IPS-20b (cell line): ENCODE measurements at regions not wholly inside any gene's neighbourhood (a gene's known extent, or its start where the extent isn't known, plus 50 kb on each side); places are given as distances from the start of the nearest gene placed in this dataset.
"Not testable (repeated sequence)": the region's sequence is repeated elsewhere in the genome, so short reads cannot be mapped to it uniquely, and the experiment has no call there.

Source experiments
- H3K27ac ChIP-seq: one replicate; pipeline ENCODE4 v1.5.1; 2013; ENCODE audit warnings: low read length
- H3K27me3 ChIP-seq: 2 replicates; pipeline ENCODE4 v1.6.1; 2013; ENCODE audit warnings: mild to moderate bottlenecking, low read length, inconsistent platforms; ENCODE audit not compliant: insufficient read depth
- H3K36me3 ChIP-seq: 2 replicates; pipeline ENCODE4 v1.6.1; 2013; ENCODE audit warnings: low read depth, mild to moderate bottlenecking, inconsistent platforms, low read length, moderate library complexity; ENCODE audit not compliant: insufficient read depth
- H3K4me1 ChIP-seq: 2 replicates; pipeline ENCODE4 v1.6.1; 2013; ENCODE audit warnings: mild to moderate bottlenecking, control low read depth, inconsistent platforms, low read length, moderate library complexity; ENCODE audit not compliant: insufficient read depth
- H3K4me3 ChIP-seq: 2 replicates; pipeline ENCODE4 v1.5.1; 2013; ENCODE audit warnings: mild to moderate bottlenecking, low read length, inconsistent platforms
- H3K9ac ChIP-seq: 2 replicates; pipeline ENCODE4 v1.6.1; 2013; ENCODE audit warnings: low read depth, mild to moderate bottlenecking, inconsistent platforms, low read length, moderate library complexity
- H3K9me3 ChIP-seq: 2 replicates; pipeline ENCODE4 v1.6.1; 2013; ENCODE audit warnings: mild to moderate bottlenecking, low read depth, low read length, inconsistent platforms; ENCODE audit not compliant: insufficient read depth

DNA sequence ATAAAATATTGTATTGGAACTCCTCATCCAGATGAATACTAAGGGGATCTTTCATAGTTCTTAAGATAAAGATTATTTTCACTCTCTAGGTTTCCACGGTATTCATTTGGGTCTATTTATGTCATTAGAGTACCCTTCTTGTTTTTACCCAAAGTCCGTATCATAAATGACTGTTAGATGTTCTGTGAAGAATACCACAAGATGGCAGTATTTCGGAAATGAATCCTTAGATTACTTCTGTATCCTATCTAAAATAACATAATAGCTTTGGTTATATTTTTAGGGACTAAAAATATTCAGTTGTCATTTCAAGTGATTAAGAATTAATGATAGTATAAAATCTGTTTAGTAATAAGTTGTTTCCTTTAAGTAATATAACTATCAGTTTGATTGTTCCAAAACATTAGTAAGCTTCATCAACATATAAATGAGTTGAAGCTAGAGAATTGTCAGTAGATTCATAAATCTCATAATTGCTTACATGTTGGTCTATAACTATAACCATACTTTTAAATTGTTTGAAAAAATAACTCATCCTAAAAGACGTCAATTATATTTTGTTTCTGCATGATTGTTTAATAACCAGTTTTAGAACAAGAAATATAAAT, 337.5 kb upstream of the KCND2 start:
- Histone ChIP-seq H3K9me3 (no peaks in the 10 kb centered on the region), H3K4me3 (no peak overlapping the region), H3K27me3 (no peaks in the 10 kb centered on the region), H3K36me3 (no peaks in the 10 kb centered on the region), H3K27ac (no peak overlapping the region), H3K9ac (no peak overlapping the region), H3K4me1 (no peaks in the 10 kb centered on the region)

DNA sequence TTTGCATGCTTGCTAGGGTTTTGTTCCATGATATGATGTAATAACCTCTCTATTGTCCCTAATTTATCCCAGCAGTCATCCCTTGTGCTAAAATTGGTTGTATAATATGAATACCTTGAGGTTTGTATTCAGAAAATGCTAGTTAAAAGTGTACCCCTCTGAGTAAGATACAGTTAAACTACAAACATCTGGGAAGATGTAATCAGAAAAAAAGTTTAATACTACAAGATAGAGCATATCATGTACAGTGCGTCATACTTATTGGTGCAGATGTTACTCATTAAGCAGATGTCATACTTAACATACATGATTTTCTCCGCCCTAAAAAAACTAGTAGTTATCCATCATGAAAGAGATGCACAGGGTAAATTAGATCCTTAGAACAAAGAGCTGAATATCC, 336.1 kb upstream of the KCND2 start:
- Histone ChIP-seq H3K9me3 (no peaks in the 10 kb centered on the region), H3K27me3 (no peaks in the 10 kb centered on the region), H3K4me1 (no peaks in the 10 kb centered on the region), H3K4me3 (no peak overlapping the region), H3K27ac (no peak overlapping the region), H3K9ac (no peak overlapping the region), H3K36me3 (no peaks in the 10 kb centered on the region)

DNA sequence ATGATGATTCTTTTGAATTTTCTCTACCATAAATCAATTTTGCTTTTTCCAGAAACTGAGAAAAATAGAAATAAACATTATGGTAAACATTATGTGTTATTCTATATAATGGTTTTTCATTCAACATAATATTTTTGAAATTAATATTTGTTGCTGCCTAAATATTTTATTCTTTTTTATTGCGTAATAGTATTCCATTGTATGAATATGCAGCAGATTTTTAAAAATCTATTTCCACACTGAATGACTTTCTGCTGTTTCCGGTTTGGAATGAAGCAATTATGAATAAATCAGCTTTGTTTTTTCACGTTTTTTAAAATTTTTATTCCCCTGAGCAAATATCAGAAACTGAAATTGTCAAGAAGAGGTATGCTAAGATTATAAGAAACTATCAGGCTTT, 335.2 kb upstream of the KCND2 start:
- Histone ChIP-seq H3K9ac (no peak overlapping the region), H3K27ac (no peak overlapping the region), H3K27me3 (no peaks in the 10 kb centered on the region), H3K36me3 (no peaks in the 10 kb centered on the region), H3K9me3 (no peaks in the 10 kb centered on the region), H3K4me3 (no peak overlapping the region), H3K4me1 (no peaks in the 10 kb centered on the region)

DNA sequence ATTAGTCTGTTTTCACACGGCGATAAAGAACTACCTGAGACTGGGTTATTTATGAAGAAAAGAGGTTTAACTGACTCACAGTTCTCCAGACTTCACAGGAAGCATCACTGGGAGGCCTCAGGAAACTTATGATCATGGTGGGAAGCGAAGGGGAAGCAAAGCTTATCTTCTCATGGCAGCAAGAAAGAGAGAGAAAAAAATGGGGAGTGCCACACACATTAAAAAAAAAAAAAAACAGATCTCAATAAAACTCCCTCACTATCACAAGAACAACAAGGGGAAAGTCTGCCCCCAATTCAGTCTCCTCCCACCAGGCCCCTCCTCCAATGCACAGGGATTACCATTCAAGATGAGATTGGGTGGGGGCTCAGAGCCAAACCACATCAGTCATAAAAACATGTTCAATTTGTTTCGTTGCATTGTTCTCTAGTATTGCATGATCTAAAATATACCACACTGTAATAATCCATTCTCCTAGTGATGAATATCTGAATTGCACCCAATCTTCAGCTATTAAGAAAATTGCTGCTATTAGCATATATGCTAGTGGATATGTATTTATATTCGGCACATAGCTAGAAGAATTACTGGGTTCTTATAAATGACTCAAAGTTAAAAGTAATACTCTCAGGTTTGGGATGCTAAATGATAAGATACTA, 328.9 kb upstream of the KCND2 start:
- no peaks in the 10 kb centered on the region for H3K4me1 ChIP-seq

DNA sequence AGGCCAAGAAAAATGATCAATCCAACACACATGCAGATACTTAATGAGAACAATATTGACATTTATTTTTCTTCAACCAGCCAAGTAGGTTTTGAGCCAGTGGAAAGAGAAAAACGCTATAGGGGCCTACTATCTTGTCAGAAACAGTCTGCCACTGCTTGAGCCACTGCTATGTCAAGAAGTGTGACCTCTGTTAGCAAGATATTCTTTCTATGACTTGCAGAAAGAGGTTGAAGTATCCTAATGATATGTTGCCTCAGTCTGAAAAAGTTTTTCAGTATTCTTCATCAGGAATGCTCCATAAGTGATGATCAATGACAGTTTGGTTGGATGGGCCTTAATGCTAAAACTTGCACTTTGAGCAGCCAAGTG, 328.4 kb upstream of the KCND2 start:
- H3K9me3 ChIP-seq: no peaks in the 10 kb centered on the region
- H3K27ac ChIP-seq: no peak overlapping the region
- no peaks in the 10 kb centered on the region for H3K4me1 ChIP-seq
- H3K27me3 ChIP-seq: no peaks in the 10 kb centered on the region
- no peak overlapping the region for H3K4me3 ChIP-seq
- no peaks in the 10 kb centered on the region for H3K36me3 ChIP-seq
- no peak overlapping the region for H3K9ac ChIP-seq

More for the DNA sequence above, 328.9 kb upstream of the KCND2 start:
- H3K36me3 ChIP-seq: no peaks in the 10 kb centered on the region
- no peaks in the 10 kb centered on the region for H3K27me3 ChIP-seq
- H3K9me3 ChIP-seq: no peaks in the 10 kb centered on the region
- H3K9ac ChIP-seq: no peak overlapping the region
- H3K4me3 ChIP-seq: no peak overlapping the region
- no peak overlapping the region for H3K27ac ChIP-seq

GRCh38 chr7:119945822-119946221, 327.2 kb upstream of the KCND2 start:
- Histone ChIP-seq H3K9me3 (no peaks in the 10 kb centered on the region), H3K9ac (no peak overlapping the region), H3K27ac (no peak overlapping the region), H3K4me3 (no peak overlapping the region), H3K36me3 (no peaks in the 10 kb centered on the region), H3K4me1 (no peaks in the 10 kb centered on the region), H3K27me3 (no peaks in the 10 kb centered on the region)

DNA sequence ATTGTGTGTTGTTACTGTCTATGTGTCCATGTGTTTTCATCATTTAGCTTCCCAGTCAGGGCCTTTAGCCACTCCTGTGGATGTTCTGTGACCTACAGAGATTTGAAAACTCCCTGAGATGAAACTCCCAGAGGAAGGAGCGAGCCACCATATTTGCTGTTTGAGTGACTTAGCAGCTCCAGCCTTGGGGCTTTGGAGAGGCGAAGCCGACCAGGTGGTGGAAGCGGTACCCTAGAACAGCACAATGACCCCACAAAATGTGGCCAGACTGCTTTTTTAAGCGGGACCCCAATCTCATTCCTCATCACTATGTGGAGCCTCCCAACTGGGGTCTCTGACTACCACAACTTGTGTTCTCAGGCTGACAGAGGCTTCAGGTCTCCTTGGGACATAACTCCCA, 323.9 kb upstream of the KCND2 start:
- no peak overlapping the region for H3K4me3 ChIP-seq
- no peaks in the 10 kb centered on the region for H3K9me3 ChIP-seq
- H3K27me3 ChIP-seq: no peaks in the 10 kb centered on the region
- no peak overlapping the region for H3K9ac ChIP-seq
- no peaks in the 10 kb centered on the region for H3K4me1 ChIP-seq
- no peak overlapping the region for H3K27ac ChIP-seq
- no peaks in the 10 kb centered on the region for H3K36me3 ChIP-seq

DNA sequence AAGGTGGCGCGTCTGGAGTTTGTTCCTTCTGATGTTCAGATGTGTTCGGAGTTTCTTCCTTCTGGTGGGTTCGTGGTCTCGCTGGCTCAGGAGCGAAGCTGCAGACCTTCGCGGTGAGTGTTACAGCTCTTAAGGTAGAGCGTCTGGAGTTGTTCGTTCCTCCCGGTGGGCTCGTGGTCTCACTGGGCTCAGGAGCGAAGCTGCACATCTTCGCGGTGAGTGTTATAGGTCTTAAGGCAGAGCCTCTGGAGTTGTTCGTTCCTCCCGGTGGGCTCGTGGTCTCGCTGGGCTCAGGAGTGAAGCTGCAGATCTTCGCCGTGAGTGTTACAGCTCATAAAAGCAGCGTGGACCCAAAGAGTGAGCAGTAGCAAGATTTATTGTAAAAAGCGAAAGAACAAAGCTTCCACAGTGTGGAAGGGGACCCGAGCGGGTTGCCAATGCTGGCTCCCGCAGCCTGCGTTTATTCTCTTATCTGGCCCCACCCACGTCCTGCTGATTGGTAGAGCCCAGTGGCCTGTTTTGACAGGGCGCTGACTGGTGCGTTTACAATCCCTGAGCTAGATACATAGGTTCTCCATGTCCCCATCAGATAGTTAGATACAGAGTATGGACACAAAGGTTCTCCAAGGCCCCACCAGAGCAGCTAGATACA, 322.5 kb upstream of the KCND2 start:
- not testable (repeated sequence) for H3K4me1 ChIP-seq, H3K36me3 ChIP-seq, H3K9me3 ChIP-seq, H3K27ac ChIP-seq, H3K9ac ChIP-seq, H3K4me3 ChIP-seq, H3K27me3 ChIP-seq

DNA sequence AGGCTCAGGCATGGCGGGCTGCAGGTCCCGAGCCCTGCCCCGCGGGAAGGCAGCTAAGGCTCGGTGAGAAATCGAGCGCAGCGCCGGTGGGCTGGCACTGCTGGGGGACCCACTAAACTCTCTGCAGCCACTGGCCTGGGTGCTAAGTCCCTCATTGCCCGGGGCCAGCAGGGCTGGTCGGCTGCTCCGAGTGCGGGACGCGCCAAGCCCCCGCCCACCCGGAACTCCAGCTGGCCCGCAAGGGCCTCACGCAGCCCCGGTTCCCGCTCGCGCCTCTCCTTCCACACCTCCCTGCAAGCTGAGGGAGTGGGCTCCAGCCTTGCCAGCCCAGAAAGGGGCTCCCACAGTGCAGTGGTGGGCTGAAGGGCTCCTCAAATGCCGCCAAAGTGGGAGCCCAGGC, 321.4 kb upstream of the KCND2 start:
- not testable (repeated sequence) for H3K4me1 ChIP-seq, H3K27me3 ChIP-seq, H3K4me3 ChIP-seq, H3K9ac ChIP-seq, H3K36me3 ChIP-seq, H3K9me3 ChIP-seq, H3K27ac ChIP-seq

DNA sequence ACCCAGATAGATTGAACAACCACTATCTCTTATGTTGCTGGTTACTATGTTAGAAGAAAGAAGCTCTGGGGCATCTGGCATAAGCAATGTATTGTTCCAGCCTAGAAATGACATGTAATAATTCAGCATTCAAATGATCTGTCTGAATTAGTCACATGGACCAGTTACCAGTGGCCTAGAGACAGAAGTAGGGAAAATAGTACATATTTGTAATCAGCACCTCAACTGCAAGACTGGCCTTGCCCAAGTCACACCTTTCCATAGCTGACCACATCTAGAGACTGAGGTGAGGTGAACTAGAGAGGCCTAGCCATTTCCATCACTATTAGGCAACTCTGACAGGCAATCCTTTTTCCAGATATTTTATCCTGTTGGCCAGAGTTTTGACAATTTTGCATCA, 315.6 kb upstream of the KCND2 start:
- no peaks in the 10 kb centered on the region for H3K9me3 ChIP-seq
- H3K27me3 ChIP-seq: no peaks in the 10 kb centered on the region
- H3K27ac ChIP-seq: no peak overlapping the region
- H3K4me1 ChIP-seq: no peaks in the 10 kb centered on the region
- H3K9ac ChIP-seq: no peak overlapping the region
- H3K36me3 ChIP-seq: no peaks in the 10 kb centered on the region
- no peak overlapping the region for H3K4me3 ChIP-seq

GRCh38 chr7:119959811-119960210, 313.2 kb upstream of the KCND2 start:
- Histone ChIP-seq H3K36me3 (no peaks in the 10 kb centered on the region), H3K9me3 (no peaks in the 10 kb centered on the region), H3K27me3 (no peaks in the 10 kb centered on the region), H3K4me1 (no peaks in the 10 kb centered on the region), H3K27ac (no peak overlapping the region), H3K4me3 (no peak overlapping the region), H3K9ac (no peak overlapping the region)

DNA sequence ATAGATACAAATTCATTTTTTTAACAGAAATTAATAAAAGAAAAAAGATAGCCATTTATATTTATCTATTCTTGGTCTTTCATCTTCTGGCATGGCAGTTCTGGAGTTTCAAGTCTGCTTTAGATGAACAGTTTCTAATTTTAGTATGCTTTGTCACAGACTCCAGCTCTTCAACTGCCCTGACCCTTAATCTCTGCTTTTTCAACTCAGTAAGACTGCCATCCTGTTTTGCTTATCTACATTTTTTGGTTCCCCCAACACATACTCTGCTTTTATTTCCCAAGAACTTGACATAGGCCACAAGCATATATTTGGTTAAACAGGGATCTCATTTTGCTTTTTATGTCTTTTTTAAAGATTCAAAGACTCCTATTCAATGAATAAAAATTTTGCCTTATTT, 309.3 kb upstream of the KCND2 start:
- Histone ChIP-seq H3K9me3 (no peaks in the 10 kb centered on the region), H3K4me1 (no peaks in the 10 kb centered on the region), H3K27me3 (no peaks in the 10 kb centered on the region), H3K4me3 (no peak overlapping the region), H3K36me3 (no peaks in the 10 kb centered on the region), H3K9ac (no peak overlapping the region), H3K27ac (no peak overlapping the region)
